HL-60/S4 (cell line): ENCODE measurements at regions not wholly inside any gene's neighbourhood (a gene's known extent, or its start where the extent isn't known, plus 50 kb on each side); places are given as distances from the start of the nearest gene placed in this dataset.

Source experiments
- in situ Hi-C: fragments of 300-500 bp; cut with MboI; formaldehyde crosslinking; loops from 2 replicates; pipeline ENCODE4 v1.14.3; 2022; ENCODE audit warnings: low sequenced_read_pairs

- in situ Hi-C loops: no loop called here
Measured at GRCh38 chr11:19661827-19662226, 50.8 kb upstream of the NAV2 start.

GRCh38 chr11:19660076-19660475 is 52.6 kb upstream of the NAV2 start:
- in situ Hi-C loops: no loop called here

- in situ Hi-C loops: no loop called here
Measured at GRCh38 chr11:19659529-19659928, 53.1 kb upstream of the NAV2 start.

- in situ Hi-C loops: no loop called here
Measured at GRCh38 chr11:19658344-19658743, 54.3 kb upstream of the NAV2 start.

- in situ Hi-C loops: no loop called here
Measured at GRCh38 chr11:19656140-19656541, 56.5 kb upstream of the NAV2 start.

GRCh38 chr11:19652623-19653375 is 59.8 kb upstream of the NAV2 start:
- in situ Hi-C loops: no loop called here

GRCh38 chr11:19651653-19652052 is 61.0 kb upstream of the NAV2 start:
- in situ Hi-C loops: no loop called here

- in situ Hi-C loops: no loop called here
Measured at GRCh38 chr11:19651028-19651427, 61.6 kb upstream of the NAV2 start.

GRCh38 chr11:19650467-19650866 is 62.2 kb upstream of the NAV2 start:
- in situ Hi-C loops: no loop called here

GRCh38 chr11:19649751-19650150 is 62.9 kb upstream of the NAV2 start:
- in situ Hi-C loops: no loop called here

- in situ Hi-C loops: no loop called here
Measured at GRCh38 chr11:19648321-19648720, 64.3 kb upstream of the NAV2 start.

GRCh38 chr11:19647816-19648215 is 64.8 kb upstream of the NAV2 start:
- in situ Hi-C loops: no loop called here

- in situ Hi-C loops: no loop called here
Measured at GRCh38 chr11:19646921-19647320, 65.7 kb upstream of the NAV2 start.

- in situ Hi-C loops: no loop called here
Measured at GRCh38 chr11:19646308-19646707, 66.3 kb upstream of the NAV2 start.

- in situ Hi-C loops: no loop called here
Measured at GRCh38 chr11:19644316-19644715, 68.3 kb upstream of the NAV2 start.

GRCh38 chr11:19642185-19643158 is 70.2 kb upstream of the NAV2 start:
- in situ Hi-C loops: no loop called here

GRCh38 chr11:19639603-19640105 is 73.0 kb upstream of the NAV2 start:
- in situ Hi-C loops: no loop called here

- in situ Hi-C loops: no loop called here
Measured at GRCh38 chr11:19635332-19635731, 77.3 kb upstream of the NAV2 start.

GRCh38 chr11:19633276-19633675 is 79.4 kb upstream of the NAV2 start:
- in situ Hi-C loops: no loop called here

- in situ Hi-C loops: no loop called here
Measured at GRCh38 chr11:19632499-19632834, 80.2 kb upstream of the NAV2 start.

GRCh38 chr11:19631712-19632498 is 80.7 kb upstream of the NAV2 start:
- in situ Hi-C loops: no loop called here
